Eye (tissue), 1 donor: ENCODE measurements at regions not wholly inside any gene's neighbourhood (a gene's known extent, or its start where the extent isn't known, plus 50 kb on each side); places are given as distances from the start of the nearest gene placed in this dataset.
"Not testable (repeated sequence)": the region's sequence is repeated elsewhere in the genome, so short reads cannot be mapped to it uniquely, and the experiment has no call there.

Experiments
- DNase-seq: peaks from one replicate; pipeline ENCODE4 v3.0.0-alpha.2; 2015

GRCh38 chr1:30165116-30165515 lies 558.3 kb downstream of the MATN1 start:
- DNase-seq = no peak

GRCh38 chr1:30164693-30165092 lies 558.7 kb downstream of the MATN1 start:
- DNase-seq = no peak

GRCh38 chr1:30162565-30162964 lies 560.8 kb downstream of the MATN1 start:
- DNase-seq = no peak

- no peak for DNase-seq
Observed at GRCh38 chr1:30161953-30162352, 561.4 kb downstream of the MATN1 start.

GRCh38 chr1:30160999-30161689 lies 562.2 kb downstream of the MATN1 start:
- no peak for DNase-seq

GRCh38 chr1:30159015-30159414 lies 564.4 kb downstream of the MATN1 start:
- DNase-seq = no peak

GRCh38 chr1:30155698-30156097 lies 567.7 kb downstream of the MATN1 start:
- DNase-seq = not testable (repeated sequence)

GRCh38 chr1:30155253-30155652 lies 568.1 kb downstream of the MATN1 start:
- not testable (repeated sequence) for DNase-seq

- no peak for DNase-seq
Observed at GRCh38 chr1:30153743-30154449, 569.5 kb downstream of the MATN1 start.

- DNase-seq = no peak
Observed at GRCh38 chr1:30151826-30152225, 571.6 kb downstream of the MATN1 start.

GRCh38 chr1:30151119-30151518 lies 572.3 kb downstream of the MATN1 start:
- no peak for DNase-seq

- no peak for DNase-seq
Observed at GRCh38 chr1:30149226-30149625, 574.2 kb downstream of the MATN1 start.

GRCh38 chr1:30148676-30149075 lies 574.7 kb downstream of the MATN1 start:
- DNase-seq = no peak

- no peak for DNase-seq
Observed at GRCh38 chr1:30147188-30147587, 576.2 kb downstream of the MATN1 start.

- no peak for DNase-seq
Observed at GRCh38 chr1:30146448-30146847, 576.9 kb downstream of the MATN1 start.

- DNase-seq = no peak
Observed at GRCh38 chr1:30145723-30146303, 577.6 kb downstream of the MATN1 start.

- no peak for DNase-seq
Observed at GRCh38 chr1:30144831-30145230, 578.6 kb downstream of the MATN1 start.

GRCh38 chr1:30143517-30143916 lies 579.9 kb downstream of the MATN1 start:
- DNase-seq = no peak

GRCh38 chr1:30140566-30140965 lies 582.8 kb downstream of the MATN1 start:
- DNase-seq = no peak

- DNase-seq = no peak
Observed at GRCh38 chr1:30138891-30139290, 584.5 kb downstream of the MATN1 start.

- no peak for DNase-seq
Observed at GRCh38 chr1:30137001-30137400, 586.4 kb downstream of the MATN1 start.

GRCh38 chr1:30135698-30136097 lies 587.7 kb downstream of the MATN1 start:
- DNase-seq = no peak

GRCh38 chr1:30134466-30135217 lies 588.7 kb downstream of the MATN1 start:
- no peak for DNase-seq
